WERI-Rb-1 (cell line): ENCODE measurements at regions not wholly inside any gene's neighbourhood (a gene's known extent, or its start where the extent isn't known, plus 50 kb on each side); places are given as distances from the start of the nearest gene placed in this dataset.

Experiments
- DNase-seq: peaks from one replicate; pipeline ENCODE4 v3.0.0-alpha.2; 2020
- H3K27ac ChIP-seq: fragments of 250-450 bp; sonication (Bioruptor Pico); 2 replicates; pipeline ENCODE4 v1.5.1; 2020; ENCODE audit warnings: mild to moderate bottlenecking, moderate library complexity
- H3K27me3 ChIP-seq: fragments of 250-450 bp; sonication (Bioruptor Pico); 2 replicates; pipeline ENCODE4 v1.5.1; 2021; ENCODE audit warnings: mild to moderate bottlenecking, low read depth, moderate library complexity; ENCODE audit not compliant: insufficient read depth, severe bottlenecking
- H3K36me3 ChIP-seq: fragments of 250-450 bp; sonication (Bioruptor Pico); 2 replicates; pipeline ENCODE4 v1.5.1; 2020; ENCODE audit warnings: mild to moderate bottlenecking, moderate library complexity
- H3K4me3 ChIP-seq: 2 replicates; pipeline ENCODE4 v1.5.1; 2011; ENCODE audit warnings: low read depth, mild to moderate bottlenecking, control low read depth, low read length
- H3K9me3 ChIP-seq: fragments of 250-450 bp; sonication (Bioruptor Pico); 2 replicates; pipeline ENCODE4 v1.5.1; 2021; ENCODE audit warnings: mild to moderate bottlenecking, moderate library complexity; ENCODE audit not compliant: severe bottlenecking
- CTCF ChIP-seq: IDR thresholded peaks from 2 replicates; pipeline ENCODE4 v1.5.1; 2011; ENCODE audit warnings: low read depth, mild to moderate bottlenecking, control low read depth, inconsistent platforms, low read length

- no peak overlapping the region for H3K4me3 ChIP-seq
- H3K36me3 ChIP-seq: no peaks in the 10 kb centered on the region
- TF ChIP-seq CTCF: no peak
- H3K9me3 ChIP-seq: peaks cover 6% of the 10 kb centered on the region
- no peak for DNase-seq
- H3K27ac ChIP-seq: no peak overlapping the region
- no peaks in the 10 kb centered on the region for H3K27me3 ChIP-seq
Measured at GRCh38 chr14:46384611-46385010, 267.0 kb downstream of the RPL10L start.

GRCh38 chr14:46381674-46382073 lies 269.9 kb downstream of the RPL10L start:
- Histone ChIP-seq H3K27me3 (no peaks in the 10 kb centered on the region), H3K36me3 (no peaks in the 10 kb centered on the region), H3K27ac (no peak overlapping the region), H3K9me3 (peaks cover 3% of the 10 kb centered on the region), H3K4me3 (no peak overlapping the region)
- no peak for DNase-seq
- no peak for TF ChIP-seq CTCF

- H3K27ac ChIP-seq: no peak overlapping the region
- H3K9me3 ChIP-seq: peaks cover 7% of the 10 kb centered on the region
- H3K36me3 ChIP-seq: no peaks in the 10 kb centered on the region
- no peak for DNase-seq
- TF ChIP-seq CTCF: no peak
- H3K4me3 ChIP-seq: no peak overlapping the region
- H3K27me3 ChIP-seq: no peaks in the 10 kb centered on the region
Measured at GRCh38 chr14:46378248-46378647, 273.3 kb downstream of the RPL10L start.

GRCh38 chr14:46377305-46377704 lies 274.3 kb downstream of the RPL10L start:
- Histone ChIP-seq H3K4me3 (no peak overlapping the region), H3K27ac (no peak overlapping the region), H3K36me3 (no peaks in the 10 kb centered on the region), H3K27me3 (no peaks in the 10 kb centered on the region), H3K9me3 (peaks cover 11% of the 10 kb centered on the region)
- no peak for TF ChIP-seq CTCF
- DNase-seq: no peak

- Histone ChIP-seq H3K36me3 (no peaks in the 10 kb centered on the region), H3K9me3 (peaks cover 7% of the 10 kb centered on the region), H3K27me3 (no peaks in the 10 kb centered on the region), H3K4me3 (no peak overlapping the region), H3K27ac (peak overlapping the region; percentile 83)
- no peak for TF ChIP-seq CTCF
- peak; percentile 12 for DNase-seq
Measured at GRCh38 chr14:46369391-46369790, 282.2 kb downstream of the RPL10L start.

- Histone ChIP-seq H3K9me3 (peaks cover 7% of the 10 kb centered on the region), H3K27me3 (no peaks in the 10 kb centered on the region), H3K36me3 (no peaks in the 10 kb centered on the region), H3K27ac (peak overlapping the region; percentile 83), H3K4me3 (no peak overlapping the region)
- DNase-seq: peak; percentile 16
- no peak for TF ChIP-seq CTCF
Measured at GRCh38 chr14:46368275-46368674, 283.3 kb downstream of the RPL10L start.
